Fibroblast of peridontal ligament (primary cell): ENCODE measurements at regions not wholly inside any gene's neighbourhood (a gene's known extent, or its start where the extent isn't known, plus 50 kb on each side); places are given as distances from the start of the nearest gene placed in this dataset.

ENCODE experiments used
- DNase-seq: peaks from one replicate; pipeline ENCODE4 v3.0.0-alpha.2; 2010; ENCODE audit errors: extremely low read depth

GRCh38 chr5:8905021-8905420 is 640.9 kb downstream of the SEMA5A start:
- peak; percentile 91 for DNase-seq

GRCh38 chr5:8906303-8906967 is 639.4 kb downstream of the SEMA5A start:
- DNase-seq = peak; percentile 60

- DNase-seq = peak; percentile 75
These were observed 638.6 kb downstream of the SEMA5A start for GRCh38 chr5:8907168-8907868.

GRCh38 chr5:8908055-8908683 is 637.7 kb downstream of the SEMA5A start:
- DNase-seq = no peak

GRCh38 chr5:8912106-8912505 is 633.8 kb downstream of the SEMA5A start:
- peak; percentile 24 for DNase-seq

- no peak for DNase-seq
These were observed 632.4 kb downstream of the SEMA5A start for GRCh38 chr5:8913522-8913921.

GRCh38 chr5:8919096-8919495 is 626.8 kb downstream of the SEMA5A start:
- DNase-seq = no peak

- peak; percentile 75 for DNase-seq
These were observed 622.3 kb downstream of the SEMA5A start for GRCh38 chr5:8923526-8923925.

GRCh38 chr5:8924054-8924793 is 621.7 kb downstream of the SEMA5A start:
- DNase-seq = no peak

GRCh38 chr5:8930021-8930420 is 615.9 kb downstream of the SEMA5A start:
- DNase-seq = no peak

GRCh38 chr5:8934455-8934854 is 611.4 kb downstream of the SEMA5A start:
- DNase-seq = no peak

GRCh38 chr5:8940934-8941333 is 604.9 kb downstream of the SEMA5A start:
- DNase-seq = no peak

- no peak for DNase-seq
These were observed 602.6 kb downstream of the SEMA5A start for GRCh38 chr5:8943301-8943700.

- DNase-seq = peak; percentile 15
These were observed 601.9 kb downstream of the SEMA5A start for GRCh38 chr5:8944005-8944404.

- no peak for DNase-seq
These were observed 599.9 kb downstream of the SEMA5A start for GRCh38 chr5:8945972-8946371.

- no peak for DNase-seq
These were observed 596.0 kb downstream of the SEMA5A start for GRCh38 chr5:8949908-8950307.

- DNase-seq = no peak
These were observed 593.7 kb downstream of the SEMA5A start for GRCh38 chr5:8952147-8952546.

GRCh38 chr5:8953016-8953415 is 592.9 kb downstream of the SEMA5A start:
- peak; percentile 11 for DNase-seq

- DNase-seq = peak; percentile 40
These were observed 591.9 kb downstream of the SEMA5A start for GRCh38 chr5:8953911-8954438.

GRCh38 chr5:8954801-8955200 is 591.1 kb downstream of the SEMA5A start:
- peak; percentile 11 for DNase-seq

GRCh38 chr5:8956659-8957058 is 589.2 kb downstream of the SEMA5A start:
- DNase-seq = no peak

GRCh38 chr5:8958602-8959001 is 587.3 kb downstream of the SEMA5A start:
- no peak for DNase-seq
